HCT116 (cell line): ENCODE measurements at regions not wholly inside any gene's neighbourhood (a gene's known extent, or its start where the extent isn't known, plus 50 kb on each side); places are given as distances from the start of the nearest gene placed in this dataset.

Experiments
- ATAC-seq: fragments of 200-7000 bp; cut with Tn5 transposase; 2 replicates; pipeline ENCODE4 v1.9.1; 2020; ENCODE audit warnings: mild to moderate bottlenecking, moderate library complexity
- BruUV-seq: library from RNA; stranded (reverse); fragments of 400-500 nt; replicated peaks from 2 replicates; lab custom pipeline; 2021; lab: Mats Ljungman, UMichigan
- CTCF ChIA-PET: fragments of 300-600 bp; sonication (Branson Sonifier 250); formaldehyde crosslinking; loops from one replicate; lab custom pipeline; 2021; ENCODE audit warnings: antibody characterized with exemption; lab: Charles Lee
- POLR2A ChIA-PET: fragments of 300-600, 350-600 bp; sonication (Branson Sonifier 250); formaldehyde crosslinking; loops from one replicate; lab custom pipeline; 2021; ENCODE audit warnings: antibody characterized with exemption; lab: Charles Lee
- RAD21 ChIA-PET, 2 experiments: fragments of 300-600 bp; sonication (Branson Sonifier 250); formaldehyde crosslinking; loops; one replicate each; lab custom pipeline; 2023; ENCODE audit warnings: low total read pairs in 2 of 2; ENCODE audit not compliant: uncharacterized antibody in 2 of 2, unreplicated experiment in 2 of 2, low non-redundant PET in 1 of 2; lab: Charles Lee
- DNase-seq: peaks from one replicate; pipeline ENCODE4 v3.0.0-alpha.2; 2010; ENCODE audit warnings: low read depth, low spot score
- H2AFZ ChIP-seq: fragments of 200-600 bp; shearing (Covaris generic), sonication (generic); 2 replicates; pipeline ENCODE4 v1.6.1; 2017; ENCODE audit warnings: low read depth, mixed run types, mixed read lengths, antibody characterized with exemption, low read length; ENCODE audit not compliant: poor library complexity, severe bottlenecking
- H3K27ac ChIP-seq: 2 replicates; pipeline ENCODE4 v1.5.1; 2012; ENCODE audit warnings: low read depth, low read length
- H3K27me3 ChIP-seq: fragments of 200-600 bp; sonication (generic); 2 replicates; pipeline ENCODE4 v1.6.1; 2016; ENCODE audit warnings: mixed run types, low read length, mixed read lengths; ENCODE audit not compliant: insufficient read depth
- H3K36me3 ChIP-seq, 2 experiments: fragments of 200-500 bp in 1 of 2; fragments of 200-600 bp in 1 of 2; sonication (Bioruptor generic) in 1 of 2; sonication (generic) in 1 of 2; 2 replicates each; pipeline versions ENCODE4 v1.5.1 to v1.6.1; 2014 to 2016; ENCODE audit warnings: low read length in 2 of 2, inconsistent platforms in 1 of 2, mixed read lengths in 1 of 2, mixed run types in 1 of 2; ENCODE audit not compliant: insufficient read depth in 2 of 2, control insufficient read depth in 1 of 2
- H3K4me1 ChIP-seq, 2 experiments: fragments of 200-600 bp in 1 of 2; sonication (generic) in 1 of 2; 2 replicates each; pipeline versions ENCODE4 v1.5.1 to v1.6.1; 2012 to 2017; ENCODE audit warnings: low read length in 2 of 2, inconsistent platforms in 1 of 2, mild to moderate bottlenecking in 1 of 2, mixed read lengths in 1 of 2, mixed run types in 1 of 2, moderate library complexity in 1 of 2; ENCODE audit not compliant: insufficient read depth in 2 of 2, control insufficient read depth in 1 of 2
- H3K4me2 ChIP-seq: fragments of 200-600 bp; sonication (generic); 2 replicates; pipeline ENCODE4 v1.6.1; 2017; ENCODE audit warnings: mixed run types, low read length, mixed read lengths
- H3K4me3 ChIP-seq, 2 experiments: fragments of 200-600 bp in 1 of 2; sonication (generic) in 1 of 2; replicated peaks in 1 of 2; 2 replicates each; pipeline ENCODE4 v1.5.1; 2011 to 2016; ENCODE audit warnings: low read length in 2 of 2, control low read depth in 1 of 2, low read depth in 1 of 2, mild to moderate bottlenecking in 1 of 2, mixed read lengths in 1 of 2, mixed run types in 1 of 2
- H3K79me2 ChIP-seq: fragments of 200-600 bp; sonication (generic); 2 replicates; pipeline ENCODE4 v1.6.1; 2017; ENCODE audit warnings: mild to moderate bottlenecking, mixed run types, low read length, moderate library complexity, mixed read lengths; ENCODE audit not compliant: insufficient read depth
- H3K9ac ChIP-seq: fragments of 200-600 bp; sonication (generic); 2 replicates; pipeline ENCODE4 v1.6.1; 2016; ENCODE audit warnings: low read length, mixed read lengths
- H3K9me2 ChIP-seq: fragments of 200-600 bp; sonication (generic), shearing (Covaris generic); 2 replicates; pipeline ENCODE4 v1.6.1; 2017; ENCODE audit warnings: mixed run types, mild to moderate bottlenecking, moderate library complexity; ENCODE audit not compliant: insufficient read depth
- H3K9me3 ChIP-seq, 2 experiments: fragments of 200-500 bp in 1 of 2; fragments of 200-600 bp in 1 of 2; sonication (Bioruptor generic) in 1 of 2; sonication (generic) in 1 of 2; 2 replicates each; pipeline ENCODE4 v1.6.1; 2014 to 2017; ENCODE audit warnings: low read length in 2 of 2, mixed read lengths in 2 of 2, inconsistent platforms in 1 of 2, low read depth in 1 of 2, mild to moderate bottlenecking in 1 of 2, mixed run types in 1 of 2, moderate library complexity in 1 of 2; ENCODE audit not compliant: control insufficient read depth in 1 of 2, insufficient read depth in 1 of 2
- H4K20me1 ChIP-seq: fragments of 200-600 bp; sonication (generic), shearing (Covaris generic); 2 replicates; pipeline ENCODE4 v1.6.1; 2017; ENCODE audit warnings: mixed run types, mild to moderate bottlenecking, moderate library complexity; ENCODE audit not compliant: insufficient read depth
- ATF3 ChIP-seq: IDR thresholded peaks from 2 replicates; pipeline ENCODE4 v1.6.1; 2012
- CBX3 ChIP-seq: IDR thresholded peaks from 2 replicates; pipeline ENCODE4 v1.6.1; 2012; ENCODE audit warnings: low read depth
- CEBPB ChIP-seq: IDR thresholded peaks from 2 replicates; pipeline ENCODE4 v1.6.1; 2012; ENCODE audit warnings: low read depth
- CTCF ChIP-seq, 3 experiments: fragments of 200-600 bp in 1 of 3; sonication (generic) in 1 of 3; IDR thresholded peaks in 2 of 3; conservative IDR thresholded peaks in 1 of 3; 2 replicates each; pipeline ENCODE4 v1.5.1; 2012 to 2017; ENCODE audit warnings: low read depth in 2 of 3, low read length in 2 of 3, antibody characterized with exemption in 1 of 3, borderline replicate concordance in 1 of 3, control low read depth in 1 of 3, mild to moderate bottlenecking in 1 of 3, mixed read lengths in 1 of 3, mixed run types in 1 of 3, moderate library complexity in 1 of 3; ENCODE audit not compliant: insufficient read depth in 1 of 3
- EGR1 ChIP-seq: IDR thresholded peaks from 2 replicates; pipeline ENCODE4 v1.6.1; 2012; ENCODE audit warnings: low read depth
- EZH2 ChIP-seq: fragments of 200-600 bp; sonication (generic); IDR thresholded peaks from 2 replicates; pipeline ENCODE4 v1.6.1; 2017; ENCODE audit warnings: antibody characterized with exemption, mixed run types
- EZH2phosphoT487 ChIP-seq: fragments of 200-600 bp; IDR thresholded peaks from 2 replicates; pipeline ENCODE4 v1.6.1; 2018; ENCODE audit warnings: antibody characterized with exemption, borderline replicate concordance
- FOSL1 ChIP-seq: IDR thresholded peaks from 2 replicates; pipeline ENCODE4 v1.6.1; 2012; ENCODE audit warnings: low read depth
- MAX ChIP-seq: IDR thresholded peaks from 2 replicates; pipeline ENCODE4 v1.6.1; 2012
- POLR2AphosphoS5 ChIP-seq: IDR thresholded peaks from 2 replicates; pipeline ENCODE4 v1.6.1; 2011; ENCODE audit warnings: mild to moderate bottlenecking, low read depth, low read length, moderate library complexity
- RAD21 ChIP-seq: IDR thresholded peaks from 2 replicates; pipeline ENCODE4 v1.6.1; 2012; ENCODE audit warnings: low read depth, mild to moderate bottlenecking
- REST ChIP-seq: IDR thresholded peaks from 2 replicates; pipeline ENCODE4 v1.6.1; 2012; ENCODE audit warnings: low read depth
- SP1 ChIP-seq: IDR thresholded peaks from 2 replicates; pipeline ENCODE4 v1.6.1; 2012; ENCODE audit warnings: low read depth
- SRF ChIP-seq: IDR thresholded peaks from 2 replicates; pipeline ENCODE4 v1.6.1; 2012; ENCODE audit warnings: low read depth
- YY1 ChIP-seq: IDR thresholded peaks from 2 replicates; pipeline ENCODE4 v1.6.1; 2011; ENCODE audit warnings: low read length, low read depth, moderate library complexity, mild to moderate bottlenecking; ENCODE audit not compliant: insufficient replicate concordance; ENCODE audit errors: extremely low read depth
- ZBTB33 ChIP-seq: IDR thresholded peaks from 2 replicates; pipeline ENCODE4 v1.6.1; 2011; ENCODE audit warnings: mild to moderate bottlenecking, low read length, moderate library complexity; ENCODE audit not compliant: insufficient replicate concordance; ENCODE audit errors: extremely low read depth
- ZFX ChIP-seq: fragments of 450-650 bp; IDR thresholded peaks from 2 replicates; pipeline ENCODE4 v1.6.1; 2017
- intact Hi-C: fragments of 100-400 bp; cut with micrococcal nuclease; formaldehyde crosslinking; loops from 2 replicates; pipeline ENCODE4 v1.10.0; 2022

DNA sequence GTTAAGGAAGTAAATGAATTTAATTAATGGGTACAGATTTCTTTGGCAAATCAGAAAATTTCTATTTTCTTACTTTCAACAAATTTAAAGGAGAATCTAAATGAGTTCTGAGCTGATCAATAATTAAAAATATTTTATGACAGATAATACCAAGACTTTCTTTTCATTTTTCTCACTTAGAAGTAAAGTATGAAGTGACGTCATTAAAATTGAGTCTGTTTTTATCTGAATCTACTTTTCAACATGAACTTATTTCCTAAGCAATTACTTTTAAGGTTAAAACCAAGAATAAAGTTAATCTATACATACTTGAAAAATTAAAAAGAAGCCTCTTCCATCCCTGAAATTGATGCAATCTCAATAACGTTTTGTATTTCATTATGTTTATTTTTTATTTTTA, 552.8 kb upstream of the ST8SIA4 start:
- ChIA-PET RAD21 (no interaction called here), POLR2A (no interaction called here)
- no peak overlapping the region for H3K9ac ChIP-seq

More for the DNA sequence above, 552.8 kb upstream of the ST8SIA4 start:
- Histone ChIP-seq H3K27me3 (no peaks in the 10 kb centered on the region), H3K9me3 (no peaks in the 10 kb centered on the region), H3K4me2 (no peak overlapping the region), H3K36me3 (no peaks in the 10 kb centered on the region), H3K79me2 (no peaks in the 10 kb centered on the region), H3K4me3 (no peak overlapping the region), H2AFZ (no peak overlapping the region), H3K27ac (no peak overlapping the region), H3K9me2 (no peaks in the 10 kb centered on the region), H4K20me1 (no peaks in the 10 kb centered on the region), H3K4me1 (no peaks in the 10 kb centered on the region)
- no TSS peak for BruUV-seq
- CTCF ChIA-PET, result no interaction called here
- DNase-seq, result no peak
- TF ChIP-seq SP1, result no peak
- TF ChIP-seq ZBTB33, result no peak
- no peak for TF ChIP-seq ZFX
- TF ChIP-seq POLR2AphosphoS5, result no peak
- no peak for TF ChIP-seq REST
- no peak for TF ChIP-seq YY1
- TF ChIP-seq CEBPB, result no peak
- no peak for TF ChIP-seq EZH2
- TF ChIP-seq EGR1, result no peak
- no peak for TF ChIP-seq ATF3
- TF ChIP-seq CTCF (IDR thresholded peaks at IDR 0.05 in 2 of 3, conservative IDR thresholded peaks at IDR 0.05 in 1 of 3; ENCODE audit: borderline replicate concordance in 1 of 3, insufficient read depth in 1 of 3, low read depth in 2 of 3, low read length in 2 of 3), result no peak
- no peak for TF ChIP-seq CBX3
- TF ChIP-seq MAX, result no peak
- TF ChIP-seq EZH2phosphoT487, result no peak
- no peak for TF ChIP-seq FOSL1
- TF ChIP-seq RAD21, result no peak
- no peak for TF ChIP-seq SRF
- no peak for ATAC-seq
- intact Hi-C loops, result no loop called here
